LNCaP clone FGC (cell line): ENCODE measurements at regions not wholly inside any gene's neighbourhood (a gene's known extent, or its start where the extent isn't known, plus 50 kb on each side); places are given as distances from the start of the nearest gene placed in this dataset.
A peak's percentile ranks its signal among the peaks of the same experiment; 100 is the strongest.

Experiments
- DNase-seq: peaks from one replicate; pipeline ENCODE4 v3.0.0-alpha.2; 2011; ENCODE audit warnings: low read depth
- H3K4me3 ChIP-seq: 2 replicates; pipeline ENCODE4 v1.5.1; 2011; ENCODE audit warnings: mild to moderate bottlenecking, low read depth, low read length, control low read depth
- TF ChIP-seq, protein P1 (sequence below): IDR thresholded peaks from 2 replicates; pipeline ENCODE4 v1.5.1; 2012; ENCODE audit warnings: mild to moderate bottlenecking; ENCODE audit not compliant: control insufficient read depth, insufficient read depth; ENCODE audit errors: extremely low read depth

DNA sequence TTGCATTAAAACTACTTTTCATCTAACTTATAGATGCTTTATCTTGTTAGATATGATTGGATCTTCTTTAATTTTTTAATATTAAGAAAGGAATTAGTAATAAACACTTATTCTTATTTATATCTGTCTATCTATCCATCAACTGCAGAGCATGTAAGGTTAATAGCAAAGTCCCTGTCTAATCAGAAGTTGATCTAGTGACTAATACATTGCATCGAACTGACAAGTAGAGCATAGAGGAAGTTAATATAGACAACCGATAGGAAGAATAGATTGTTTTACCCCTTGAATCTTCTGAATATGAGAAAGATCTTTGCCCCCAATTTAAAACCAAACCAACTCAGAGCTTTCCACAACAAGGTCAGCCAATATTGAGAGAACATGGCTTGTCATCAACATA, 862.0 kb upstream of the CDH6 start:
- no peak overlapping the region for H3K4me3 ChIP-seq
- DNase-seq, result no peak
- TF ChIP-seq, protein P1, sequence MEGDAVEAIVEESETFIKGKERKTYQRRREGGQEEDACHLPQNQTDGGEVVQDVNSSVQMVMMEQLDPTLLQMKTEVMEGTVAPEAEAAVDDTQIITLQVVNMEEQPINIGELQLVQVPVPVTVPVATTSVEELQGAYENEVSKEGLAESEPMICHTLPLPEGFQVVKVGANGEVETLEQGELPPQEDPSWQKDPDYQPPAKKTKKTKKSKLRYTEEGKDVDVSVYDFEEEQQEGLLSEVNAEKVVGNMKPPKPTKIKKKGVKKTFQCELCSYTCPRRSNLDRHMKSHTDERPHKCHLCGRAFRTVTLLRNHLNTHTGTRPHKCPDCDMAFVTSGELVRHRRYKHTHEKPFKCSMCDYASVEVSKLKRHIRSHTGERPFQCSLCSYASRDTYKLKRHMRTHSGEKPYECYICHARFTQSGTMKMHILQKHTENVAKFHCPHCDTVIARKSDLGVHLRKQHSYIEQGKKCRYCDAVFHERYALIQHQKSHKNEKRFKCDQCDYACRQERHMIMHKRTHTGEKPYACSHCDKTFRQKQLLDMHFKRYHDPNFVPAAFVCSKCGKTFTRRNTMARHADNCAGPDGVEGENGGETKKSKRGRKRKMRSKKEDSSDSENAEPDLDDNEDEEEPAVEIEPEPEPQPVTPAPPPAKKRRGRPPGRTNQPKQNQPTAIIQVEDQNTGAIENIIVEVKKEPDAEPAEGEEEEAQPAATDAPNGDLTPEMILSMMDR, result no peak

DNA sequence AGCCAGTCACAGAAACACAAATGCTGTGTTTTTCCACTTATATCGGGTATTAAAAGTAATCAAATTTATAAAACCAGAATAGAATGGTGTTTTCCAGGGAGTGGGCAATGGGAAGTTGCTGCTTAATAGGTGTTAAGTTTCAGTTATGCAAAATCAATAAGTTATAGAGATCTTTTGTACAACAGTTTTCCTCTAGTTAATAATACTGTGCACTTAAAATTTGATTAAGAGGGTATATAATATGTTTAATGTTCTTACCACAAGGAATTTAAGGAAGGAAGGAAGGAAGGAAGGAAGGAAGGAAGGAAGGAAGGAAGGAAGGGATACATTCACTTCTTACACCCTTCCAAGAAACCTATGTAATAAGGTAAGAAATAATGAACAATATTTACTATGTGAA, 867.7 kb upstream of the CDH6 start:
- DNase-seq, result no peak
- TF ChIP-seq, protein P1, result no peak
- H3K4me3 ChIP-seq, result no peak overlapping the region

DNA sequence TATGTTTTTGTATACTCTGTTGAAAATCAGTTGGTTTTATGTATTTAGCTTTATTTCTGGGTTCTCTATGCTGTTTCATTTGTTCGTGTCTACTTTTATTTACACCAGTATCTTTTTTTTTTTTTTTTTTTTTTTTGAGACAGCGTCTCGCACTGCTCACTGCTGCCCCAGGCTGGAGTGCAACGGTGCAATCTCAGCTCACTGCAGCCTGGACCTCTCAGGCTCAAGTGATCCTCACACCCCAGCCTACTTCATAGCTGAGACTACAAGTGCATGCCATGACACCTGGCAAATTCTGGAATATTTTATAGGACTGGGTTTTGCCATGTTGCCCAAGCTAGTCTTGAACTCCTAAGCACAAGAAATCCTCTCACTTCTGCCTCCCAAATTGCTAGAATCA, 869.4 kb upstream of the CDH6 start:
- TF ChIP-seq, protein P1, result peak; percentile 13; the same call in 1 of the 2 replicates
- H3K4me3 ChIP-seq, result no peak overlapping the region
- DNase-seq, result no peak

DNA sequence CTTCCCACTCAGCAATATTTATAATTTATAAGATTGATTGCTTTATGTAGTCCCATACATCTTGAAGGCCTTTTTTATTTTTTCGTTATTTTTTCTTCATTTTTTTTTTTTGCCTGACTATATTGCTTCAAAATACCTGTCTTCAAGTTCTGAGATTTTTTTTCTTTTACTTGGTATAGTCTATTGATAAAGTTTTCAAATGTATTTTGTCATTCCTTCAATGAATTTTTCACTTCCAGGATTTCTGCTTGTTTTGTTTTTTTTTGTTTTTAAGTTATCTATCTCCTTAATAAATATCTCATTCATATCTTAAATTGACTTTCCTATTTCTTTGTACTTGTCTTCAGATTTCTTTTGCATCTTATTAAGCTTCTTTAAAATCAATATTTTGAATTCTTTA, 905.6 kb upstream of the CDH6 start:
- no peak for DNase-seq
- H3K4me3 ChIP-seq, result no peak overlapping the region
- TF ChIP-seq, protein P1, result no peak

DNA sequence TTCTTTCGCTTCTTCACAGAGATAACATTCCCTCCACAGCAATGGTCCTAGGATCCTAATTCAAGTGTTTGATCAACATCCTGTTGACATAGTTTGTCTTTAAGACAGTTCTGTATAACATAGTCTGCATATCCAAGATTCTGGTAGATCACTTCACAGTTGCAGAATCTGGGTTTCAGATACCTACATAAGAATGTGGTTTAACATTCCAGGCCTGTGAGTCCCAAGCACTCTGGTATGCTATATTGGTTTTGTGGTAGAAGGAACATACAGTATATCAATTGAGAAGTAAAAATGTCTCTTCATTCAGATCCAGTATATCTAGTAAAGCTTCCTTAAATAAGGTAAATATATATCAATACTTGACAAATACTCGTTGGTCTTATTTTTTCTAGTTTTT, 914.2 kb upstream of the CDH6 start:
- H3K4me3 ChIP-seq, result no peak overlapping the region
- no peak for DNase-seq
- TF ChIP-seq, protein P1, result no peak

DNA sequence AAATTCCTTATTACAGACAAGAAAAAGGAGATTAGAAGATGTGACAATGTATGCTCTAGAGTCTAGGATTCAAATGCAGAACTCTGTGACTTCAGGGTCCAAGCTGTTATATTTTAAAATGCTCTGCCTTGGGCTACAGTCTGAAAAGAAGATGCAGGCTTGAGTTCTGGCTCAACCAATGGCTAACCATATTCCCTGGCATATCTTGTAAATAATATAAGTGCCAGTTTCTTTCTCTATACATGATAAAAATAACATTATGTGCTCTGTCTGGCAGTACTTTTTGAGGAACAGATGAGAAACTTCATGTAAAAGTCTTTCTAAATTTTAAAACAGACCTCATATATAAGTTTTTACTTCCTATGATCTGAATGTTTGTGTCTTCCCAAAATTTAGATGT, 926.5 kb upstream of the CDH6 start:
- DNase-seq, result no peak
- TF ChIP-seq, protein P1, result no peak
- no peak overlapping the region for H3K4me3 ChIP-seq

DNA sequence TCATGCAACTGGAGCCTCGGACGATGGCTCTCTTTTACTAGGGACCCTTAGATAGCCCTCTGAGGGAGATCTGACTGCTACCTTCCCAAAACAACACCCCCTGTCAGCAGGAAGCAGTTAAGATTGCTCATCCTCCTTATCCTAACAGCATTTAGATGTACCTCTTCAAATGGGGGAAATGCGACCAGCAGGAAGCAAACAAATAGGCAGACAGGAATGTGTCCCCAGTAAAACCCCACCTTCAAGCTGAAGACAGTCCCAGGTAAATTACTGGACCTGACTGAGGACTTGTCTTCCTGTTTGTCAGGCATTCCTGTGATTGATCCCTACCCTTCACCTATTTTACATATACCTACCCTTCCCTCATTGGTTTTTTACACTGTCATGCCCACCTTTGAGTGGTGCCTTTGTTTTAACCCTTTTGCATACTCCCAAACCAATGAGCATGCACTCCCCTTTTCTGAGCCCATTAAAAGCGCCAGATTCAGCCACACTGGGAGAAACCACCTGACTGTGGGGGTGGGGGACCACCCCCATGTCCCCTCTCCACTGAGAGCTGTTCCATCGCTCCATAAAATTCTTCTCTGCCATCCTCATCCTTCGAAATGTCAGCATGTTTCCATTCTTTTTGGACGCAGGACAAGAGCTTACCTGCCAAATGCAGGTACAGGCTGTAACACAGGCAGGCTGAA, 954.0 kb upstream of the CDH6 start:
- no peak for DNase-seq
- H3K4me3 ChIP-seq, result no peak overlapping the region
- TF ChIP-seq, protein P1, result no peak
